ENCODE measurements at regions not wholly inside any gene's neighbourhood (a gene's known extent, or its start where the extent isn't known, plus 50 kb on each side); places are given as distances from the start of the nearest gene placed in this dataset.
"Not testable (repeated sequence)": the region's sequence is repeated elsewhere in the genome, so short reads cannot be mapped to it uniquely, and the experiment has no call there.

GRCh38 chr2:156779416-156780120 is 343.4 kb downstream of the GPD2 start:
- no peaks in the 10 kb centered on the region for H3K4me1 ChIP-seq (ENCODE audit: control insufficient read depth, insufficient read depth, low read depth, low read length)
- no peak overlapping the region for H2BK15ac ChIP-seq (ENCODE audit: low read depth, poor library complexity, severe bottlenecking)

DNA sequence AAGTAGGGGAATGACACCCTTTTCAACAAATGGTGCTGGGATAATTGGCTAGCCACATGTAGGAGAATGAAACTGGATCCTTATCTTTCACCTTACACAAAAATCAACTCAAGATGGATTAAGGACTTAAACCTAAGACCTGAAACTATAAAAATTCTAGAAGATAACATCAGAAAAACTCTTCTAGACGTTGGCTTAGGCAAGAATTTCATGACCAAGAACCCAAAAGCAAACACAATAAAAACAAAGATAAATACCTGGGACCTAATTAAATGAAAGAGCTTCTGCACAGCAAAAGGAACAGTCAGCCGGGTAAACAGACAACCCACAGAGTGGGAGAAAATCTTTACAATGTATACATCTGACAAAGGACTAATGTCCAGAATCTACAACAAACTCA is 345.5 kb downstream of the GPD2 start:
- not testable (repeated sequence) for H4K8ac ChIP-seq (ENCODE audit: low read length); H3K4ac ChIP-seq (ENCODE audit: low read depth in 1 of 2, low read length in 2 of 2); H3K27me3 ChIP-seq (ENCODE audit: control insufficient read depth in 1 of 2, insufficient read depth in 1 of 2, low read length in 2 of 2); H3K14ac ChIP-seq (ENCODE audit: low read length in 2 of 2); H2BK15ac ChIP-seq (ENCODE audit: low read depth, poor library complexity, severe bottlenecking); H3K9ac ChIP-seq (ENCODE audit: low read length); H2BK12ac ChIP-seq (ENCODE audit: low read length in 2 of 2); H3K4me2 ChIP-seq (ENCODE audit: low read length, poor library complexity, severe bottlenecking); H2AK5ac ChIP-seq (ENCODE audit: low read length, severe bottlenecking); H3K4me3 ChIP-seq (ENCODE audit: insufficient read depth in 1 of 2, low read depth in 1 of 2, low read length in 2 of 2); H3K9me3 ChIP-seq (ENCODE audit: control insufficient read depth, low read length); H4K91ac ChIP-seq (ENCODE audit: low read length); H3K27ac ChIP-seq (ENCODE audit: low read length, poor library complexity, severe bottlenecking); H2BK120ac ChIP-seq (ENCODE audit: low read depth, low read length); H3K36me3 ChIP-seq (ENCODE audit: control insufficient read depth in 1 of 2, insufficient read depth in 2 of 2, low read depth in 1 of 2, low read length in 2 of 2); H3K18ac ChIP-seq (ENCODE audit: low read depth in 1 of 2, low read length in 2 of 2); H3K79me1 ChIP-seq (replicated peaks; ENCODE audit: low read length, poor library complexity, severe bottlenecking); H3K4me1 ChIP-seq (ENCODE audit: control insufficient read depth, insufficient read depth, low read depth, low read length); H2BK5ac ChIP-seq (ENCODE audit: low read depth, low read length, poor library complexity, severe bottlenecking); DNase-seq; H3K23ac ChIP-seq (ENCODE audit: low read length in 2 of 2); H2AFZ ChIP-seq (ENCODE audit: low read depth, low read length)
- WGBS = 68% methylated on average over 2 of the region's 2 CpGs

More at GRCh38 chr2:156779416-156780120, 343.4 kb downstream of the GPD2 start:
- Histone ChIP-seq H2AK5ac (ENCODE audit: low read length, severe bottlenecking) (no peak overlapping the region), H3K36me3 (ENCODE audit: control insufficient read depth in 1 of 2, insufficient read depth in 2 of 2, low read depth in 1 of 2, low read length in 2 of 2) (no peaks in the 10 kb centered on the region), H3K14ac (ENCODE audit: low read length in 2 of 2) (no peak overlapping the region), H4K91ac (ENCODE audit: low read length) (no peak overlapping the region), H2BK12ac (ENCODE audit: low read length in 2 of 2) (no peak overlapping the region), H3K4ac (ENCODE audit: low read depth in 1 of 2, low read length in 2 of 2) (no peak overlapping the region), H2BK120ac (ENCODE audit: low read depth, low read length) (no peak overlapping the region), H3K23ac (ENCODE audit: low read length in 2 of 2) (no peak overlapping the region), H4K8ac (ENCODE audit: low read length) (no peak overlapping the region), H3K9me3 (ENCODE audit: control insufficient read depth, low read length) (no peaks in the 10 kb centered on the region), H2AFZ (ENCODE audit: low read depth, low read length) (no peak overlapping the region), H2BK5ac (ENCODE audit: low read depth, low read length, poor library complexity, severe bottlenecking) (no peak overlapping the region), H3K27ac (ENCODE audit: low read length, poor library complexity, severe bottlenecking) (no peak overlapping the region), H3K4me3 (ENCODE audit: insufficient read depth in 1 of 2, low read depth in 1 of 2, low read length in 2 of 2) (no peak overlapping the region), H3K9ac (ENCODE audit: low read length) (no peak overlapping the region), H3K79me1 (replicated peaks; ENCODE audit: low read length, poor library complexity, severe bottlenecking) (no peaks in the 10 kb centered on the region), H3K27me3 (ENCODE audit: control insufficient read depth in 1 of 2, insufficient read depth in 1 of 2, low read length in 2 of 2) (peaks cover 0 to 3% of the 10 kb centered on the region in 2 experiments), H3K18ac (ENCODE audit: low read depth in 1 of 2, low read length in 2 of 2) (no peak overlapping the region), H3K4me2 (ENCODE audit: low read length, poor library complexity, severe bottlenecking) (no peak overlapping the region)
- WGBS = no CpG with 5 or more reads among the region's 2 CpGs
- no peak for DNase-seq

DNA sequence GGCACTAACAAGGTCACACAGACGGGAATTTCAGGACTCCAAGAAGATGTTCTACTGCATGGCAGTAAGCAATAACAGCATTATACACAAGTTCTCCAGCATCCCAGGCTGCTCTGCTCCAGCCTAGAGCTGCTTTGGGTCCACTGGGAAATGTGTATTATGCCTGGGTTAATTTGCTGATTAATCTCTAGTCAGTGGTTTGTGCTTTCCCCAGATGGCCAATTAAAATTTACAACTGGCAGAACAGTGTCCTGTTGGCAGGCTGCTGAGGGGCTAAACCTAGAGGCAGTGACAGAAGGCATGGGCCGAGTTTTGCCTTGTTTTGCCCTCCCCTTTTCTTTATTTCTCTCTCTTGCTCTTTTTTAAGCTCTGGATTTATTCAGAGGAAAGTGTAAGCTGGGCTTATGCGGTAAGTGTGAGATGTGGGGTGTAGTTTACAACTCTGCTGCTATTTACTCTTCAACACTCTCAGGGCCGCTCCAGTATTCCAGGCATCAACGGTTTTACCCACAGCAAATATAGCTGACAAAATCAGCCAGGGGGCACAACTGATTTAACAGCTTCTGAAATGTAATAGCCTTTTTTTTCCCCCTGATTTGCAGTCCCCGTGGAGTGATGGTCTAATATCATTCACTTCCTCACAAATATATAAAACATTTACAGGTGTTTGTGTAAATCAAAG is 348.0 kb downstream of the GPD2 start:
- Histone ChIP-seq H2BK15ac (ENCODE audit: low read depth, poor library complexity, severe bottlenecking) (no peak overlapping the region), H3K27ac (ENCODE audit: low read length, poor library complexity, severe bottlenecking) (no peak overlapping the region), H4K8ac (ENCODE audit: low read length) (no peak overlapping the region), H3K36me3 (ENCODE audit: control insufficient read depth in 1 of 2, insufficient read depth in 2 of 2, low read depth in 1 of 2, low read length in 2 of 2) (no peaks in the 10 kb centered on the region), H3K27me3 (ENCODE audit: control insufficient read depth in 1 of 2, insufficient read depth in 1 of 2, low read length in 2 of 2) (peaks cover 0 to 3% of the 10 kb centered on the region in 2 experiments), H2BK5ac (ENCODE audit: low read depth, low read length, poor library complexity, severe bottlenecking) (no peak overlapping the region), H3K4ac (ENCODE audit: low read depth in 1 of 2, low read length in 2 of 2) (no peak overlapping the region), H2AK5ac (ENCODE audit: low read length, severe bottlenecking) (no peak overlapping the region), H3K9ac (ENCODE audit: low read length) (no peak overlapping the region), H3K4me1 (ENCODE audit: control insufficient read depth, insufficient read depth, low read depth, low read length) (no peaks in the 10 kb centered on the region), H2BK12ac (ENCODE audit: low read length in 2 of 2) (no peak overlapping the region), H3K9me3 (ENCODE audit: control insufficient read depth, low read length) (no peaks in the 10 kb centered on the region), H3K79me1 (replicated peaks; ENCODE audit: low read length, poor library complexity, severe bottlenecking) (no peaks in the 10 kb centered on the region), H2BK120ac (ENCODE audit: low read depth, low read length) (no peak overlapping the region), H3K14ac (ENCODE audit: low read length in 2 of 2) (no peak overlapping the region), H3K4me3 (ENCODE audit: insufficient read depth in 1 of 2, low read depth in 1 of 2, low read length in 2 of 2) (no peak overlapping the region), H3K18ac (ENCODE audit: low read depth in 1 of 2, low read length in 2 of 2) (no peak overlapping the region), H2AFZ (ENCODE audit: low read depth, low read length) (peak overlapping the region; percentile 27), H3K4me2 (ENCODE audit: low read length, poor library complexity, severe bottlenecking) (no peak overlapping the region), H4K91ac (ENCODE audit: low read length) (no peak overlapping the region), H3K23ac (ENCODE audit: low read length in 2 of 2) (no peak overlapping the region)
- 61% methylated on average over 5 of the region's 6 CpGs for WGBS
- no peak for DNase-seq

DNA sequence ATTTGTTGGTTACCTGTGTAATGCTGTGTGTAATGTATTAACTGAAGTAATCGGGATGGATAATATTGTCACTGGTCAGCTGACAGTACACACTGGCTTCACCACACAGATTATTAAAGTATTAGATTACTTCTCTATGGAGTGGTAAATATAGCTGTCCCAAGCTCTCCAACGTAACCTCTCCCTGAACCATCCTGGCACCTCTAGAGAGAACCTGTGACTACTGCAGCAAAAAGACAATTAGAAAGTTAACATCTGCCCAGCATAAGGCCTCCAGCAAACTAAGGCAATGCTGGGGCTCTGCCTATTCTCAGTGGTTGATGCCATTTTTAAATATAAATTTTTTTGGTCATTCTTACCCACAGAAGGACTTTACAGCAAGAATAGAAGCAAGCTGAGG is 351.3 kb downstream of the GPD2 start:
- Histone ChIP-seq H2AK5ac (ENCODE audit: low read length, severe bottlenecking) (no peak overlapping the region), H3K23ac (ENCODE audit: low read length in 2 of 2) (no peak overlapping the region), H3K9ac (ENCODE audit: low read length) (no peak overlapping the region), H2BK12ac (ENCODE audit: low read length in 2 of 2) (no peak overlapping the region), H3K4ac (ENCODE audit: low read depth in 1 of 2, low read length in 2 of 2) (no peak overlapping the region), H3K4me3 (ENCODE audit: insufficient read depth in 1 of 2, low read depth in 1 of 2, low read length in 2 of 2) (no peak overlapping the region), H2BK5ac (ENCODE audit: low read depth, low read length, poor library complexity, severe bottlenecking) (no peak overlapping the region), H3K18ac (ENCODE audit: low read depth in 1 of 2, low read length in 2 of 2) (no peak overlapping the region), H2AFZ (ENCODE audit: low read depth, low read length) (no peak overlapping the region), H2BK120ac (ENCODE audit: low read depth, low read length) (no peak overlapping the region), H4K91ac (ENCODE audit: low read length) (no peak overlapping the region), H3K79me1 (replicated peaks; ENCODE audit: low read length, poor library complexity, severe bottlenecking) (no peaks in the 10 kb centered on the region), H3K14ac (ENCODE audit: low read length in 2 of 2) (no peak overlapping the region), H3K9me3 (ENCODE audit: control insufficient read depth, low read length) (no peaks in the 10 kb centered on the region), H3K4me2 (ENCODE audit: low read length, poor library complexity, severe bottlenecking) (no peak overlapping the region), H2BK15ac (ENCODE audit: low read depth, poor library complexity, severe bottlenecking) (no peak overlapping the region), H3K27me3 (ENCODE audit: control insufficient read depth in 1 of 2, insufficient read depth in 1 of 2, low read length in 2 of 2) (peaks cover 0 to 3% of the 10 kb centered on the region in 2 experiments), H3K27ac (ENCODE audit: low read length, poor library complexity, severe bottlenecking) (no peak overlapping the region), H3K4me1 (ENCODE audit: control insufficient read depth, insufficient read depth, low read depth, low read length) (no peaks in the 10 kb centered on the region), H4K8ac (ENCODE audit: low read length) (no peak overlapping the region), H3K36me3 (ENCODE audit: control insufficient read depth in 1 of 2, insufficient read depth in 2 of 2, low read depth in 1 of 2, low read length in 2 of 2) (no peaks in the 10 kb centered on the region)
- WGBS = 100% methylated on average over 2 of the region's 2 CpGs
- no peak for DNase-seq
